ENCODE measurements at regions not wholly inside any gene's neighbourhood (a gene's known extent, or its start where the extent isn't known, plus 50 kb on each side); places are given as distances from the start of the nearest gene placed in this dataset.

- POLR2A ChIA-PET (ENCODE audit: low non-redundant PET) = no interaction called here
- CTCF ChIA-PET = no interaction called here
- no peak for TF ChIP-seq CTCF (conservative IDR thresholded peaks at IDR 0.05; ENCODE audit: low read depth)
- no peak overlapping the region for H3K27ac ChIP-seq
- DNase-seq (ENCODE audit: low spot score) = no peak
Observed at GRCh38 chr13:44769686-44770085, 193.6 kb upstream of the TSC22D1 start.

GRCh38 chr13:44768775-44769581 lies 192.8 kb upstream of the TSC22D1 start:
- H3K27ac ChIP-seq = no peak overlapping the region

DNA sequence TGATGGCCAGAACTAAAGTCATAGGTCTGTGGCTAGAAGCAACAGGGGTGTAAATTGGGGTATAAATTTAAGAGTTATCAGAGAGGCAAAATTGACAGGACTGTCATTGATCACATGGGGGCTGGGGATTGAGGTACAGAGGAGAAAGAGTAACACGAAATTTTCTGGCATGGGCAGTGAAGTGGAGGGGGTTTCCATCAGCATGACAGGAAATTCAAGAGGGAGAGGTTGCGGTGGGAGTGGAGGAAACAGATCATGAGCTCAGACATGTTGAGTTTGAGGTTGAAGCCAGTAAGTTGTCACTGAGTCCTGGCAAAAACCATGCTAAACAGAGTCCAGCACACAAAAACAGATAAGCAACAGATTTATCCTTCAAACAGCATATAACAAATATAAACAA lies 192.1 kb upstream of the TSC22D1 start:
- ChIA-PET CTCF (no interaction called here), POLR2A (ENCODE audit: low non-redundant PET) (no interaction called here)
- no peak for DNase-seq (ENCODE audit: low spot score)
- no peak overlapping the region for H3K27ac ChIP-seq
- no peak for TF ChIP-seq CTCF (conservative IDR thresholded peaks at IDR 0.05; ENCODE audit: low read depth)

More at GRCh38 chr13:44768775-44769581, 192.8 kb upstream of the TSC22D1 start:
- POLR2A ChIA-PET (ENCODE audit: low non-redundant PET) = no interaction called here
- no peak for TF ChIP-seq CTCF (conservative IDR thresholded peaks at IDR 0.05; ENCODE audit: low read depth)
- no peak for DNase-seq (ENCODE audit: low spot score)
- CTCF ChIA-PET = no interaction called here

GRCh38 chr13:44765001-44765471 lies 188.9 kb upstream of the TSC22D1 start:
- TF ChIP-seq CTCF (conservative IDR thresholded peaks at IDR 0.05; ENCODE audit: low read depth) = no peak
- H3K27ac ChIP-seq = no peak overlapping the region
- CTCF ChIA-PET = interaction anchor here (1.2 kb wide), 1 partner anchor 25 kb away, joined by 4 read pairs; no protein-coding TSS in a partner anchor
- POLR2A ChIA-PET (ENCODE audit: low non-redundant PET) = no interaction called here
- DNase-seq (ENCODE audit: low spot score) = no peak

DNA sequence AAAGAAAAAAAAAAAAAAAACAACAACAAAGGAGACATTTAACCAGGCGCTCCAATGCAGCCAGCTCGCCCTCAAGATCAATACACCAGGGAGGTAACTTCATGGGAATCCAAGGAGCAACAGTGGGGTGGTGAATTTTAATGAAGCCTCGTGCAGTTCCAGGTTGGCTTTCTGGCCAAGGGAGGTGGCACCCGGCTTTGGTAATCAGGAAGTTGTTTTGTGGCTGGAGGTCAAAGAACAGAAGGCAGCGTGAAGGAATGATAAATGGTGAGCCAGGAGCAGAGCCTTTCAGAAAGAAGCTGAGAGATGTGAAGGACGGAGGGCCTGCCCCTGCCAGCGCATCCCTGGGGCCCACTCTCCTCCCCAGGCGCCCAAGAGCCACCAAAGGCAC lies 188.2 kb upstream of the TSC22D1 start:
- ChIA-PET CTCF (interaction anchor here (0.7 kb wide), 1 partner anchor 45 kb away, joined by 3 read pairs; no protein-coding TSS in a partner anchor), POLR2A (ENCODE audit: low non-redundant PET) (no interaction called here)
- DNase-seq (ENCODE audit: low spot score) = no peak
- no peak overlapping the region for H3K27ac ChIP-seq
- TF ChIP-seq CTCF (conservative IDR thresholded peaks at IDR 0.05; ENCODE audit: low read depth) = no peak

DNA sequence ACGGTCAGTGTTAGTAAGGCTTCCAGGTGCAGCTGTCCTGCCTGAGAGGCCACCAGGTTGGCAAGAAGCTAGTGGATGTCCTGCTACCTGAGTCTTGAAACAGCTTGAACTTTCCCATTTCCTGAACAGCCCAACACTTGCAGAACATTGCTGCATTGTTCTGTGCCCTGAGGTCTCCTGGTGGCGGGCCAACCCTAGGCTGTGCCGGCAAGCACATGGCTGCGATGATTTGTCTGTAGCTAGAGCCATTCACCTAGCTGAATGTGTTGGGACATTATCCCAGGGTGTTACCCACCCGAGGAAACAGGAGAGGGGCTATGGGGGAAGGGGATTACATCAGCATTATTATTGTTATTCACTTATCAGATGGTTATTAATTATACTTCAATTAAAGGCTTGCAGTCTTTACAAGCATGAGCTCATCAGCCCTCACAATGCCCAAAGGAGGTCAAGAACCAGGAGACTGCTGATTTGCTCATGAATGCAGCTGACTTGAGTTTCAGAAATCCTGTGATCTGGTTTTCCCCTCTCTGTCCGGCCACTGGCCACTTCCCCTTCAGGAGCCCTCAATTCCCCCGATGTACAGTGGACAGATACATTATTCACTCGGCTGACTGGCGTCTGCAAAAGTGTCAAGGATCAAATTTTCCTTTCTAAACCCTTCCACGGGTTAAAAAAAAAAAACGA lies 187.6 kb upstream of the TSC22D1 start:
- DNase-seq (ENCODE audit: low spot score) = no peak
- no peak for TF ChIP-seq CTCF (conservative IDR thresholded peaks at IDR 0.05; ENCODE audit: low read depth)
- H3K27ac ChIP-seq = no peak overlapping the region
- ChIA-PET POLR2A (ENCODE audit: low non-redundant PET) (no interaction called here), CTCF (interaction anchor here (0.7 kb wide), 1 partner anchor 46 kb away, joined by 3 read pairs; no protein-coding TSS in a partner anchor)
